ENCODE measurements at regions not wholly inside any gene's neighbourhood (a gene's known extent, or its start where the extent isn't known, plus 50 kb on each side); places are given as distances from the start of the nearest gene placed in this dataset.

DNA sequence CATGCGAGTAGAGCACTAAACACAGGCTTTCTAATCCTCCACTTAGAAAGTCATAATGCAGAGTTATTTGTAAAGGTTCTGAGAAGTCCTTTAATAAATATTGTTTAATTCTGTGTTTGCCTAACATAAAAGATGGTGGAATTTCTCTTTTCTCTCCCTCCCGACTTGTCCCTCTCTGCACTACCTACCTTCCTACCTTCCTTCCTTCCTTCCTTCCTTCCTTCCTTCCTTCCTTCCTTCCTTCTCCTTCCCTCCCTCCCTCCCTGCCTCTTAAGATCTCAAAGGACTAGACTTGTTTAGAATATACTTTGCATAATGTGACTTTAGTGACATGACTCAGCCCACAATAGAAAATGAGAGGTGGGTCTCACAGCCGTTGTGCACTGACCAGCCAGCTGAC lies 156.3 kb upstream of the TAPT1 start:
- H3K79me2 ChIP-seq (ENCODE audit: control insufficient read depth, insufficient read depth, low read length): no peaks in the 10 kb centered on the region
- H3K4me1 ChIP-seq (ENCODE audit: control insufficient read depth, extremely low read depth, insufficient read depth, low read length): no peaks in the 10 kb centered on the region
- no peak overlapping the region for H3K9ac ChIP-seq (ENCODE audit: control insufficient read depth, extremely low read depth, insufficient read depth, low read length)
- no peaks in the 10 kb centered on the region for H4K20me1 ChIP-seq (ENCODE audit: control insufficient read depth, extremely low read depth, insufficient read depth, low read length)
- TF ChIP-seq, protein P1, sequence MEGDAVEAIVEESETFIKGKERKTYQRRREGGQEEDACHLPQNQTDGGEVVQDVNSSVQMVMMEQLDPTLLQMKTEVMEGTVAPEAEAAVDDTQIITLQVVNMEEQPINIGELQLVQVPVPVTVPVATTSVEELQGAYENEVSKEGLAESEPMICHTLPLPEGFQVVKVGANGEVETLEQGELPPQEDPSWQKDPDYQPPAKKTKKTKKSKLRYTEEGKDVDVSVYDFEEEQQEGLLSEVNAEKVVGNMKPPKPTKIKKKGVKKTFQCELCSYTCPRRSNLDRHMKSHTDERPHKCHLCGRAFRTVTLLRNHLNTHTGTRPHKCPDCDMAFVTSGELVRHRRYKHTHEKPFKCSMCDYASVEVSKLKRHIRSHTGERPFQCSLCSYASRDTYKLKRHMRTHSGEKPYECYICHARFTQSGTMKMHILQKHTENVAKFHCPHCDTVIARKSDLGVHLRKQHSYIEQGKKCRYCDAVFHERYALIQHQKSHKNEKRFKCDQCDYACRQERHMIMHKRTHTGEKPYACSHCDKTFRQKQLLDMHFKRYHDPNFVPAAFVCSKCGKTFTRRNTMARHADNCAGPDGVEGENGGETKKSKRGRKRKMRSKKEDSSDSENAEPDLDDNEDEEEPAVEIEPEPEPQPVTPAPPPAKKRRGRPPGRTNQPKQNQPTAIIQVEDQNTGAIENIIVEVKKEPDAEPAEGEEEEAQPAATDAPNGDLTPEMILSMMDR (optimal IDR thresholded peaks at IDR 0.05 in 1 of 3, IDR thresholded peaks at IDR 0.05 in 1 of 3, conservative IDR thresholded peaks at IDR 0.05 in 1 of 3; ENCODE audit: extremely low read depth in 1 of 3, insufficient read depth in 2 of 3, low read length in 3 of 3): no peak
- no peak for TF ChIP-seq EZH2 (IDR thresholded peaks at IDR 0.05; ENCODE audit: low read length)
- H3K4me2 ChIP-seq (ENCODE audit: control insufficient read depth, extremely low read depth, insufficient read depth, low read depth, low read length): no peak overlapping the region
- no peak overlapping the region for H3K4me3 ChIP-seq (ENCODE audit: control insufficient read depth in 2 of 3, extremely low read depth in 1 of 3, insufficient read depth in 2 of 3, low read depth in 1 of 3, low read length in 3 of 3)
- H2AFZ ChIP-seq (ENCODE audit: control insufficient read depth, low read length): no peak overlapping the region
- FAIRE-seq (no peak), DNase-seq (ENCODE audit: low read depth, low spot score) (no peak)
- dilution Hi-C loops (cut with MboI; ENCODE audit: extremely low pct_ligation_motif_present, low sequenced_read_pairs): no loop called here
- H3K36me3 ChIP-seq (ENCODE audit: control insufficient read depth in 2 of 2, extremely low read depth in 1 of 2, insufficient read depth in 2 of 2, low read length in 2 of 2): no peaks in the 10 kb centered on the region
- H3K9me1 ChIP-seq (ENCODE audit: control insufficient read depth, extremely low read depth, insufficient read depth, low read length): no peaks in the 10 kb centered on the region
- H3K27me3 ChIP-seq (ENCODE audit: control insufficient read depth, extremely low read depth, insufficient read depth, low read length): no peaks in the 10 kb centered on the region
- H3K27ac ChIP-seq (ENCODE audit: control insufficient read depth, insufficient read depth, low read length): no peak overlapping the region
- no peaks in the 10 kb centered on the region for H3K9me3 ChIP-seq (ENCODE audit: control insufficient read depth, low read depth, low read length)

DNA sequence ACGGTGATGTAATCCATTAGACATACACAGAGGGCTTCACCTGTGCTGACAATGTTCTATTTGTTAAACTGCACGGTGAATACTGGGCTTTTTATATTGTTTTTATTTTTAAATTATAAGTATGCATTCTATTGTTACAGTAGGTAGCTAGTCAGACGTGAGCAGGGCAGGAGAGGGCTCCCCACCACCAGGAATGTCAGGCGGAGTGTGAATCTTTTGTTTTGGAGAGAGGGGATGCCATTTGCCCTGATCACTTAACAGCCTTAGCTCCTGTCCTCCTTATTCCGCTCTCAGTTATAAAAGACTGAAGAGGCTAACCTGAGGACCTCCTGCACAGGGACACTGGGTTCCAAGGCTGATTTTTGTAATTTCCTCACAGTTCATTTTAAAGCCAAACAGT lies 151.6 kb upstream of the TAPT1 start:
- Histone ChIP-seq H2AFZ (ENCODE audit: control insufficient read depth, low read length) (no peak overlapping the region), H3K4me2 (ENCODE audit: control insufficient read depth, extremely low read depth, insufficient read depth, low read depth, low read length) (no peak overlapping the region), H3K27me3 (ENCODE audit: control insufficient read depth, extremely low read depth, insufficient read depth, low read length) (no peaks in the 10 kb centered on the region), H3K9me1 (ENCODE audit: control insufficient read depth, extremely low read depth, insufficient read depth, low read length) (no peaks in the 10 kb centered on the region), H3K4me1 (ENCODE audit: control insufficient read depth, extremely low read depth, insufficient read depth, low read length) (no peaks in the 10 kb centered on the region), H3K79me2 (ENCODE audit: control insufficient read depth, insufficient read depth, low read length) (no peaks in the 10 kb centered on the region), H3K36me3 (ENCODE audit: control insufficient read depth in 2 of 2, extremely low read depth in 1 of 2, insufficient read depth in 2 of 2, low read length in 2 of 2) (no peaks in the 10 kb centered on the region), H3K9ac (ENCODE audit: control insufficient read depth, extremely low read depth, insufficient read depth, low read length) (no peak overlapping the region), H3K4me3 (ENCODE audit: control insufficient read depth in 2 of 3, extremely low read depth in 1 of 3, insufficient read depth in 2 of 3, low read depth in 1 of 3, low read length in 3 of 3) (no peak overlapping the region), H3K27ac (ENCODE audit: control insufficient read depth, insufficient read depth, low read length) (no peak overlapping the region), H4K20me1 (ENCODE audit: control insufficient read depth, extremely low read depth, insufficient read depth, low read length) (no peaks in the 10 kb centered on the region), H3K9me3 (ENCODE audit: control insufficient read depth, low read depth, low read length) (no peaks in the 10 kb centered on the region)
- DNase-seq (ENCODE audit: low read depth, low spot score): no peak
- dilution Hi-C loops (cut with MboI; ENCODE audit: extremely low pct_ligation_motif_present, low sequenced_read_pairs): no loop called here
- no peak for FAIRE-seq
- TF ChIP-seq, protein P1 (optimal IDR thresholded peaks at IDR 0.05 in 1 of 3, IDR thresholded peaks at IDR 0.05 in 1 of 3, conservative IDR thresholded peaks at IDR 0.05 in 1 of 3; ENCODE audit: extremely low read depth in 1 of 3, insufficient read depth in 2 of 3, low read length in 3 of 3): no peak
- no peak for TF ChIP-seq EZH2 (IDR thresholded peaks at IDR 0.05; ENCODE audit: low read length)
